ENCODE measurements at regions not wholly inside any gene's neighbourhood (a gene's known extent, or its start where the extent isn't known, plus 50 kb on each side); places are given as distances from the start of the nearest gene placed in this dataset.

DNA sequence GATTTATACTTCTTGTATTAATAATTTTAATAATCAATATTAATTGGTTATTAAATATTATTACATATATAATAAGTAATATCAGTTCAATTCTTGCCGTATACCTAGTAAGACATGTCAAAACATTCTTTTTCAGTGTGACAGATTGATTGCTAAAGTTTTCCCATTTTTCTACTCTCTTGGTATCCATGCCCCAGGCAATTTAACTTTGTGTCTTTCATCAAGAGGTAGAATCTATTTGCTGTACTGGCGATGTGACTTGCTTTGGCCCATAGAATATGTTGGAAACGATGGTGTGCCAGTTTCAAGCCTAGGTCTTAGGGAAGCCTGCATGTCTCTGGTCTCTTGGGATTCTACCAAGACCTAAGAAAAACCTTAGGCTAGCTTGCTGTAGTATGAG is 436.1 kb upstream of the ADAMTS5 start:
- H3K4me2 ChIP-seq: no peak overlapping the region
- no peaks in the 10 kb centered on the region for H3K27me3 ChIP-seq
- no peak for TF ChIP-seq Cebpa-rat (IDR thresholded peaks at IDR 0.05)
- no peaks in the 10 kb centered on the region for H3K9me3 ChIP-seq
- no peaks in the 10 kb centered on the region for H3K4me1 ChIP-seq
- H3K4me3 ChIP-seq: no peak overlapping the region
- no peaks in the 10 kb centered on the region for H4K20me1 ChIP-seq
- H3K27ac ChIP-seq: no peak overlapping the region
- no peak overlapping the region for H3K9ac ChIP-seq
- no peaks in the 10 kb centered on the region for H3K36me3 ChIP-seq

DNA sequence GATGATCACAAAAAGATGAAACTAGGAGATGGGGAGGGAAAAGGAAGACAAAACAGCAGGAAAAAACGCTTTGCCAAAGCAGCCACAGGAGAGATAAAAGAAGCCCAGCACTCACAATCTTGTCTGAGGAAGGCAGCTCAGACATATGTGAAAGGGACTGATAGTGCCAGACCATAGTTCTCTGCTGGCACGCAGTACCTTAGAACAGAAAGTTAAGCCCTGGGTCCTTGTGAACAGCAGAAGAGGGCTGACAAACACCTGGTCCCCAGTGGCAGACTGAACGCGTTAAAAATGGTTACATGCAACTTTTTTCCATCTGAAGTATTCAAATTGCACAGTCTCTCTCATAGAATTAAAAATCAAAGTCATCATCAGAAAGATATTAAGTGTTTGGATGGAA is 433.2 kb upstream of the ADAMTS5 start:
- H3K4me2 ChIP-seq: no peak overlapping the region
- H3K9me3 ChIP-seq: no peaks in the 10 kb centered on the region
- H3K9ac ChIP-seq: no peak overlapping the region
- H3K4me1 ChIP-seq: no peaks in the 10 kb centered on the region
- no peaks in the 10 kb centered on the region for H4K20me1 ChIP-seq
- H3K36me3 ChIP-seq: no peaks in the 10 kb centered on the region
- H3K27me3 ChIP-seq: no peaks in the 10 kb centered on the region
- H3K27ac ChIP-seq: no peak overlapping the region
- no peak overlapping the region for H3K4me3 ChIP-seq
- no peak for TF ChIP-seq Cebpa-rat (IDR thresholded peaks at IDR 0.05)

DNA sequence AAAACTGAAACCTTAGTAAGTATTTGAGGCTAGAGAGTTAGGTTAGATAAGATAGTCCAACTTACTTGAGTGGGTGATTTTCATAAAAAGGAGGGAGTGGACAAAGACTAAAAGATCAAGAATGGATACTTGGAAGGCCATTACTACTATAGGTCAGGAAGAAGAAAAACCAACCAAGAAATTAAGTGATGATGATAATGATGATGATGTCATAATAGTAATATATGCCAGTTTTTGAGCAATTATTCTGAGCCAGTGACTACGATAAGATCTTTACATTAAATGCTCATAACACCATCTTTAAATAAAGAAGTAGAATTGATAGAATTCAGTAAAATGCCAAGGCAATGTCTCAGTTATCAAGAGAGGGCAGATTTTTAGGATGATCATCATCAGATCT is 430.7 kb upstream of the ADAMTS5 start:
- no peaks in the 10 kb centered on the region for H3K27me3 ChIP-seq

DNA sequence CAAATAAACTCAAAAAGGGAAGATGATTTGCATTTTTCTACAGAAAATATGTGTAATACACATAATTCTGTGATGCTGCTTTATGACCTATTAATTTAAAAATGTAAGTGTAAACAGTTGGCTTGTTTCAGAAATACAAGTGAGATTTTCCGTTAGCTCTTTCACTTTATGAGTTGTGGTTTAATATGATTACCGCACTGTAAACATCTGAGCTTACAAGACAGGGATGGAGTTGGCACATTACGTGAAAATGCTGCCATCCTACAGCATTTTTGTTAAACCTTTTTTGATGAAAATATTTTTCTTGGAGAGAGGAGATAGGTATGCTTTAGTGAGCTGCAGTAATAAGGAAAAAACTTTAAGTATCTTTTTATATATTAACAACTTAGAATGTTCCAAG is 426.8 kb upstream of the ADAMTS5 start:
- Histone ChIP-seq H4K20me1 (no peaks in the 10 kb centered on the region), H3K9me3 (no peaks in the 10 kb centered on the region), H3K9ac (no peak overlapping the region), H3K4me3 (no peak overlapping the region), H3K36me3 (no peaks in the 10 kb centered on the region), H3K27me3 (no peaks in the 10 kb centered on the region), H3K4me2 (no peak overlapping the region), H3K4me1 (no peaks in the 10 kb centered on the region), H3K27ac (no peak overlapping the region)
- no peak for TF ChIP-seq Cebpa-rat (IDR thresholded peaks at IDR 0.05)

More for the DNA sequence above, 430.7 kb upstream of the ADAMTS5 start:
- Histone ChIP-seq H3K4me3 (no peak overlapping the region), H3K4me1 (no peaks in the 10 kb centered on the region), H3K4me2 (no peak overlapping the region), H4K20me1 (no peaks in the 10 kb centered on the region), H3K9me3 (no peaks in the 10 kb centered on the region), H3K27ac (no peak overlapping the region), H3K9ac (no peak overlapping the region), H3K36me3 (no peaks in the 10 kb centered on the region)
- no peak for TF ChIP-seq Cebpa-rat (IDR thresholded peaks at IDR 0.05)

DNA sequence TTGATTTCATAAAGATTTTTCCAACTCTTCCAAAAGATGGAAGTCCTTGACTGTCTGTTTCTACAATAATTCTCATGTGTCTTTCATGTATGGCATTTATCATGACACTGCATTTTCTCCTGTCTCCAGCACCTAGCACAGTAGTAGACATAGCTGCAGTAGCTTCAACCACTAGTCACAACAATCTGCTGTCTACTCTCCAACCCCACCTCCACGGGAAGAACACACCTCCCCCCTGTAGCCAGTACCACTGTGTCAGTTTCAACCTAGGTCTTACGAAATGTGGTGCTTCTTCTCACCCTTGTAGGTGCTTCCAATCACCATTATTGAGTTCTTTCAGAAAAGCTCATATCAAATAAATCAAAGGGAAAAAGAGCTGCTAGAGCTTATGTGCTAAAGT is 425.1 kb upstream of the ADAMTS5 start:
- Histone ChIP-seq H3K4me3 (no peak overlapping the region), H3K27ac (no peak overlapping the region), H3K36me3 (no peaks in the 10 kb centered on the region), H4K20me1 (no peaks in the 10 kb centered on the region), H3K4me1 (no peaks in the 10 kb centered on the region), H3K9me3 (no peaks in the 10 kb centered on the region), H3K27me3 (no peaks in the 10 kb centered on the region), H3K4me2 (no peak overlapping the region), H3K9ac (no peak overlapping the region)
- TF ChIP-seq Cebpa-rat (IDR thresholded peaks at IDR 0.05): no peak

DNA sequence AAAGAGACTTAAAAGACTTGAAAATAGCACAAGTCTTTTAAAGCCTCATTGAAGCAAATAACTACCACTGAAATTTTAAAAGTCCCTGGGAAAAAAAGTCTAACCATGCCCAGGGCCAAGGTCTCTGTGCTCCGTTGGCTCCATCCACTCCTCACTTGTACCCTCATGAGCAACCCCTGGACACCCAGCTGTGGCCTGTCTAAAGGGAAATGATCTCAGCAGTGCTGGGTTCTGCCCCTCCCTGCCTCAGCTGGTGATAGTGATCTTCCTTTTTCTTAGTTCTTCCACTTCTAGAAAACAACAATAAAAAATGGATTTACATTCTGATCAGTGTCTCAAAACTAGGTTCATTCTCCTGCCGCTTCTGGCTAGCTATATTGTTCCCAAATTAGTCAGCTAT is 423.5 kb upstream of the ADAMTS5 start:
- Histone ChIP-seq H3K27me3 (no peaks in the 10 kb centered on the region), H3K9me3 (no peaks in the 10 kb centered on the region), H3K36me3 (no peaks in the 10 kb centered on the region), H3K27ac (no peak overlapping the region), H3K4me1 (no peaks in the 10 kb centered on the region), H3K4me3 (no peak overlapping the region), H3K9ac (no peak overlapping the region), H3K4me2 (no peak overlapping the region), H4K20me1 (no peaks in the 10 kb centered on the region)
- no peak for TF ChIP-seq Cebpa-rat (IDR thresholded peaks at IDR 0.05)

DNA sequence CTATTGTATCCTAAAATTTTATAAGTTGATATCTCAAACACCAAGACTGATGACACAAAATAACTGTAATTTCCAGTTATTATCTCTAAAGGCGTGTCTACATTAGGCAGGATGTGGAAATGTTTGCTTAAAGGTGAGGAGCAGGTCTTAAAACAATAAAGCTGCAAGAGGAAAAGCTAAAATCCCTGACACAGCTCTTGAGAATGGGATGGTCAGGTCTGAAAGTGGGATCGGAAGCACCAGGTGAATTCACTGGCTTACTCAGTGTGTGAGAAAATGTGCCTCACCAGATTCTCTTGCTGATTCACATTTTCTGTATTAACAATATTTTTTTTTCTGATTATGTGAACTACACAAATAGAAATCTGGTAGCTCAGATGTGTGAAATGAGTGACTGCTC is 421.9 kb upstream of the ADAMTS5 start:
- Histone ChIP-seq H3K4me3 (no peak overlapping the region), H3K27me3 (no peaks in the 10 kb centered on the region), H3K4me2 (no peak overlapping the region), H3K9me3 (no peaks in the 10 kb centered on the region), H3K27ac (no peak overlapping the region), H3K36me3 (no peaks in the 10 kb centered on the region), H4K20me1 (no peaks in the 10 kb centered on the region), H3K9ac (no peak overlapping the region), H3K4me1 (no peaks in the 10 kb centered on the region)
- no peak for TF ChIP-seq Cebpa-rat (IDR thresholded peaks at IDR 0.05)

DNA sequence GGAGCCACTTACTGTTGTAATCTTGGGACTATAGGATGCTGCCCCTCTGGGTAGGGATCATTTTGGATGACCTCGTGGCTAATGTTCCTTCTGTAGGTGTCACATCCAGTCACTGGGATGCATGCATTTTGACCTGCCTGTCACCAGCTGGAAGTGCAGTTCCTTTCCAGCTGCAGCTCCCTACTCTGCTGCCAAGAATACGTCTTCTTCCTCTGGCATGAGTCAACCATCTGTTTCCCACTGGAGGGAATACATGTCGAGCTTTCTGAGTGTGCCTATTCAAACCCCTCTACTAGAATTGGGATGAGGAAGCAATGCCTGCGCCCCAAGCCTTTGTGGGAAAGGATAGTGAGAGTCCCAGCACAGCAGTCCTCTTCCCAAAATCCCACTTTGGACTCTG is 415.5 kb upstream of the ADAMTS5 start:
- Histone ChIP-seq H3K4me2 (no peak overlapping the region), H3K4me1 (no peaks in the 10 kb centered on the region), H3K36me3 (no peaks in the 10 kb centered on the region), H3K27me3 (no peaks in the 10 kb centered on the region), H3K9me3 (no peaks in the 10 kb centered on the region), H3K9ac (no peak overlapping the region), H4K20me1 (no peaks in the 10 kb centered on the region), H3K4me3 (no peak overlapping the region), H3K27ac (no peak overlapping the region)
- no peak for TF ChIP-seq Cebpa-rat (IDR thresholded peaks at IDR 0.05)

DNA sequence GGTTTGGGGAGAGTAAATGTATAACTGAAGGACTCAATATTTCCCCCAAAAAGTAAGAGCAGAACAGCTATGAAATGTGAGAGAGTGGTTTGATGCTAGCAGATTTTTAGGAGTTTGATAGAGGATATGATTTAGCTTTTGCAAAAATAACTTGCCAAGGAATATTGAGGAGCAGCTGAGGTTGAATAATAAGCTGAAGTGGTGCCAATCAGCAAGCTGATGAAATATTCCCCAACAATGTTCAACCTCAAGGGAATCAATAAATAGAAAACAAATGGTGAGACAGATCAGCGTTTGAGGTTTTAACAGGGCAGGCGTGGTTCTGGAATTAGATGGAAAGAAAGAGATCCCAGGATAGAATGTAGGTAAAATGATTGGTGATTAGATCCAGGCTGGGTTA is 413.4 kb upstream of the ADAMTS5 start:
- Histone ChIP-seq H3K4me2 (no peak overlapping the region), H3K9ac (no peak overlapping the region), H3K9me3 (no peaks in the 10 kb centered on the region), H3K36me3 (no peaks in the 10 kb centered on the region), H4K20me1 (no peaks in the 10 kb centered on the region), H3K27me3 (no peaks in the 10 kb centered on the region), H3K27ac (no peak overlapping the region), H3K4me3 (no peak overlapping the region), H3K4me1 (no peaks in the 10 kb centered on the region)
- no peak for TF ChIP-seq Cebpa-rat (IDR thresholded peaks at IDR 0.05)

DNA sequence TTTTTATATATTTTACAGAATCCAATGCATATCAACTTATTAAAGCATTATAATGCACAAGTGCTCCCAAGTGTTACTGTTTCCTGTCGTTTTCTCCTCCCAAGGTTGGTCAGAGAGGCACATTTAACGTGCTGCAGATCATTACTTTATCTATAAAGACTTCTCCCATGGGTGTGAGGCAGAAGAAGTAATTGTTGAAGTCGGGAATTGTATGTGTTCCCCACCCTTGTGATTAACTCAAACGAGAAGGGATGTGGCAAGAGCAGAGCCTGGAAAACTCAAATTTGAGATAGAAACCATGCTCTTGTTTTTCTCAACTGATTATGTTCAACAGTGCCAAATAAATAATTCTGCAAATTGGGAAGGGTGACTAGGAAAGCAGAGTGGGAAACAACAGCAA is 412.5 kb upstream of the ADAMTS5 start:
- Histone ChIP-seq H4K20me1 (no peaks in the 10 kb centered on the region), H3K9ac (no peak overlapping the region), H3K27ac (no peak overlapping the region), H3K36me3 (no peaks in the 10 kb centered on the region), H3K4me1 (no peaks in the 10 kb centered on the region), H3K27me3 (no peaks in the 10 kb centered on the region), H3K4me2 (no peak overlapping the region), H3K9me3 (no peaks in the 10 kb centered on the region), H3K4me3 (no peak overlapping the region)
- TF ChIP-seq Cebpa-rat (IDR thresholded peaks at IDR 0.05): no peak

DNA sequence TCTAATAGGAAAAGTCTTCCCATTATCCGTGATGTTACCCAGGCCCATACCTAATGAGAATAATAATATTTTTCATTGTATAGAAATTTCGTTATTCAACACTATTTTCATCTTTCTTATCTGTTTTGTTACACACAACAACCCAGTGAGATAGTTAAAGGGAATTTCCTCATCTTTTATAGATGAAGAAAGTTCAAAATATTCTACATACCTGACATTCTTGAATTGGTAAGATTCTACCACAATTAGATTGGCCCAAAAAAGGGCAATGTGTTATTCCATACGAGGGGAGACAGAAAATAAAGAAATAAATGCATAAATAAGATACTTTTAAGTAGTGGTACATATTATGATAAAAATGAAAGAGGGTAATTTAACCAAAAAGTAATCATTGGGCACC is 405.5 kb upstream of the ADAMTS5 start:
- Histone ChIP-seq H3K9ac (no peak overlapping the region), H3K27ac (no peak overlapping the region)

More for the DNA sequence above, 405.5 kb upstream of the ADAMTS5 start:
- no peaks in the 10 kb centered on the region for H3K36me3 ChIP-seq
- no peak overlapping the region for H3K4me3 ChIP-seq
- no peak overlapping the region for H3K4me2 ChIP-seq
- H4K20me1 ChIP-seq: no peaks in the 10 kb centered on the region
- no peaks in the 10 kb centered on the region for H3K27me3 ChIP-seq
- H3K4me1 ChIP-seq: no peaks in the 10 kb centered on the region
- H3K9me3 ChIP-seq: no peaks in the 10 kb centered on the region
- no peak for TF ChIP-seq Cebpa-rat (IDR thresholded peaks at IDR 0.05)

All from BLaER1 (cell line).